ENCODE measurements at regions not wholly inside any gene's neighbourhood (a gene's known extent, or its start where the extent isn't known, plus 50 kb on each side); places are given as distances from the start of the nearest gene placed in this dataset.

GRCh38 chr2:85939131-85939530, 50.3 kb upstream of the ST3GAL5 start:
- Histone ChIP-seq H3K27me3 (ENCODE audit: control insufficient read depth in 1 of 2, insufficient read depth in 2 of 2, low read length in 2 of 2) (no peaks in the 10 kb centered on the region), H3K4me3 (ENCODE audit: low read length) (no peak overlapping the region), H3K9me3 (ENCODE audit: control insufficient read depth in 1 of 2, insufficient read depth in 1 of 2, low read length in 2 of 2) (peaks cover 14 to 20% of the 10 kb centered on the region in 2 experiments), H3K4me1 (ENCODE audit: insufficient read depth, low read length) (no peaks in the 10 kb centered on the region), H3K27ac (ENCODE audit: low read depth in 1 of 2, low read length in 2 of 2) (no peak overlapping the region), H3K36me3 (ENCODE audit: insufficient read depth, low read length) (no peaks in the 10 kb centered on the region)
- Mint-ChIP-seq H3K9me3 (peaks cover 6% of the 10 kb centered on the region), H3K4me3 (no peak overlapping the region), H3K27ac (no peak overlapping the region), H3K4me1 (ENCODE audit: low read depth) (peaks cover 3% of the 10 kb centered on the region), H3K27me3 (no peaks in the 10 kb centered on the region), H3K36me3 (ENCODE audit: low read depth) (no peaks in the 10 kb centered on the region)
- ATAC-seq (ENCODE audit: poor library complexity) (no peak), DNase-seq (no peak)
- ChIA-PET CTCF (no interaction called here), POLR2A (no interaction called here)
- no peak for TF ChIP-seq CTCF (IDR thresholded peaks at IDR 0.05)
- intact Hi-C loops (cut with DNase I, micrococcal nuclease) = no loop called here
